HG03103 (cell line): ENCODE measurements at regions not wholly inside any gene's neighbourhood (a gene's known extent, or its start where the extent isn't known, plus 50 kb on each side); places are given as distances from the start of the nearest gene placed in this dataset.

Experiments used
- ATAC-seq: cut with Tn5 transposase; IDR thresholded peaks from one replicate; pipeline ENCODE4 v1.9.1; 2021; ENCODE audit warnings: low read depth; ENCODE audit not compliant: unreplicated experiment

- ATAC-seq, result no peak
Observed at GRCh38 chr1:5010656-5011055, 356.2 kb downstream of the AJAP1 start.

GRCh38 chr1:5010236-5010635 is 355.8 kb downstream of the AJAP1 start:
- ATAC-seq, result no peak

- ATAC-seq, result no peak
Observed at GRCh38 chr1:5009376-5010065, 355.1 kb downstream of the AJAP1 start.

- no peak for ATAC-seq
Observed at GRCh38 chr1:5005171-5005570, 350.8 kb downstream of the AJAP1 start.

GRCh38 chr1:5002676-5003075 is 348.3 kb downstream of the AJAP1 start:
- no peak for ATAC-seq

GRCh38 chr1:5001466-5001865 is 347.1 kb downstream of the AJAP1 start:
- ATAC-seq, result no peak

GRCh38 chr1:4986306-4986705 is 331.9 kb downstream of the AJAP1 start:
- ATAC-seq, result no peak

- no peak for ATAC-seq
Observed at GRCh38 chr1:4984841-4985240, 330.4 kb downstream of the AJAP1 start.

- no peak for ATAC-seq
Observed at GRCh38 chr1:4980211-4980610, 325.8 kb downstream of the AJAP1 start.

GRCh38 chr1:4978660-4979390 is 324.4 kb downstream of the AJAP1 start:
- ATAC-seq, result no peak

GRCh38 chr1:4977701-4978100 is 323.3 kb downstream of the AJAP1 start:
- no peak for ATAC-seq

GRCh38 chr1:4976859-4977440 is 322.5 kb downstream of the AJAP1 start:
- ATAC-seq, result no peak

- no peak for ATAC-seq
Observed at GRCh38 chr1:4975856-4976255, 321.4 kb downstream of the AJAP1 start.

- ATAC-seq, result no peak
Observed at GRCh38 chr1:4974981-4975685, 320.7 kb downstream of the AJAP1 start.

- ATAC-seq, result no peak
Observed at GRCh38 chr1:4973341-4973740, 318.9 kb downstream of the AJAP1 start.

- no peak for ATAC-seq
Observed at GRCh38 chr1:4972761-4973320, 318.4 kb downstream of the AJAP1 start.

- ATAC-seq, result no peak
Observed at GRCh38 chr1:4971666-4972065, 317.3 kb downstream of the AJAP1 start.

GRCh38 chr1:4970532-4970931 is 316.1 kb downstream of the AJAP1 start:
- ATAC-seq, result no peak

GRCh38 chr1:4969556-4970129 is 315.2 kb downstream of the AJAP1 start:
- ATAC-seq, result no peak

- no peak for ATAC-seq
Observed at GRCh38 chr1:4965346-4966075, 311.1 kb downstream of the AJAP1 start.
